B cell (primary cell): ENCODE measurements at regions not wholly inside any gene's neighbourhood (a gene's known extent, or its start where the extent isn't known, plus 50 kb on each side); places are given as distances from the start of the nearest gene placed in this dataset.

Source experiments
- CTCF ChIP-seq: fragments of 200-600 bp; IDR thresholded peaks from one replicate; pipeline ENCODE4 v1.8.0; 2022; ENCODE audit warnings: antibody characterized with exemption, mild to moderate bottlenecking
- EZH2 ChIP-seq: IDR thresholded peaks from 2 replicates; pipeline ENCODE4 v1.6.1; 2012; ENCODE audit warnings: borderline replicate concordance, low read depth, mild to moderate bottlenecking, moderate library complexity, low read length; ENCODE audit not compliant: insufficient read depth, poor library complexity, severe bottlenecking

DNA sequence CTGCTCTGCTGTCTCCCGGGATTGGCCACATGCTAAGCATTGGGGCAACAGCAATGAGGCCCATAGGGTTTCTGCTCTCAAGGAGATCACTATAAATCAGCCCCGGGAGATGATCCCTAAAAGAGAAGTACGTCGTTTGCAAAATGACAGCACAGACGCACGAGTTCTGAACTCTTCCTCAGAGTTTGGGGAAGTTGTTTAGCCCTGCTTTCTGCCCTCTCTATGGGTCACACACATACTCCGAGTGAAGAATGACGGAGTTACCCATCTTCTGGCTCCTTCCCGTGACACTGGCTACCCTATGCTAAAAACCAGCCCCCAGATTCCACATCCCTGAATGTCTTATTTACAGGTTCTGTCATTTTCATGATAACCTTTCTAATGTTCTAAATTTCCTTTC is 258.0 kb upstream of the PLEKHG7 start:
- TF ChIP-seq CTCF (no peak), EZH2 (no peak)
